Peyer's patch (tissue), 4 donors: ENCODE measurements at regions not wholly inside any gene's neighbourhood (a gene's known extent, or its start where the extent isn't known, plus 50 kb on each side); places are given as distances from the start of the nearest gene placed in this dataset.

ENCODE experiments used
- DNase-seq, 3 donors: peaks; one replicate each; pipeline ENCODE4 v3.0.0-alpha.2; 2017 to 2019
- H3K27ac ChIP-seq, 4 donors: fragments of 200-600 bp; sonication (generic); one replicate each; pipeline ENCODE4 v1.5.1; 2016 to 2019
- H3K27me3 ChIP-seq, 2 donors: fragments of 200-600 bp; sonication (generic); one replicate each; pipeline ENCODE4 v1.5.1; 2019
- H3K36me3 ChIP-seq, 3 donors: fragments of 200-600 bp; sonication (generic); one replicate each; pipeline ENCODE4 v1.5.1; 2016 to 2019
- H3K4me1 ChIP-seq, 4 donors: fragments of 200-600 bp; sonication (generic); one replicate each; pipeline ENCODE4 v1.5.1; 2016 to 2019
- H3K4me3 ChIP-seq, 4 donors: fragments of 200-600 bp; sonication (generic); 1 replicate in 3 of 4; 2 replicates in 1 of 4; pipeline ENCODE4 v1.5.1; 2016 to 2019; ENCODE audit warnings: mild to moderate bottlenecking in 1 of 4
- H3K9me3 ChIP-seq, 4 donors: fragments of 200-600 bp; sonication (generic); one replicate each; pipeline ENCODE4 v1.5.1; 2016 to 2019; ENCODE audit warnings: mild to moderate bottlenecking in 1 of 4
- POLR2A ChIP-seq, 2 donors: fragments of 450-650 bp; IDR thresholded peaks; one replicate each; pipeline ENCODE4 v1.5.1; 2017; ENCODE audit warnings: antibody characterized with exemption in 2 of 2, mild to moderate bottlenecking in 2 of 2, moderate library complexity in 2 of 2
- TF ChIP-seq, protein P1 (sequence below), 6 experiments: fragments of 450-650 bp in 4 of 6; fragments of 200-600 bp in 2 of 6; sonication (generic) in 1 of 6; IDR thresholded peaks; one replicate each; pipeline ENCODE4 v1.5.1; 2017 to 2019; ENCODE audit warnings: antibody characterized with exemption in 6 of 6, mild to moderate bottlenecking in 3 of 6, moderate library complexity in 1 of 6

DNA sequence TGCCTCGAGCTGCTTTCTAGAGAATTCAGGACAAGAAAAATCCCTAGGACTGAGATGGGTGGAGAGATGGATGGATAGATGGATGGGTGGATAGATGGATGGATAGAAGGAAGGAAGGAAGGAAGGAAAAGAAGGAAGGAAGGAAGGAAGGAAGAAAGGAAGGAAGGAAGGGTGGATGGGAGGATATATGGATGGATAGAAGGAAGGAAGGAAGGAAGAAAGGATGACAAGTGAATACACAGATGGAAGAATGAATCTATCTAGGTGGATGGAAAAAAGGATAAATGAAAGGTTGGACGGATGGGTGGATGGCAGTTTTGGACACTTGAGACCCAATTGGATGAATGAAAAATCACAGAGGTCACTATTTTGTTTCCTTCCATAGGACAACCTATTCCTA is 120.4 kb upstream of the KAZN start:
- no peaks in the 10 kb centered on the region for H3K27me3 ChIP-seq
- no peak for DNase-seq
- H3K4me1 ChIP-seq: no peaks in the 10 kb centered on the region
- no peaks in the 10 kb centered on the region for H3K36me3 ChIP-seq
- H3K9me3 ChIP-seq: no peaks in the 10 kb centered on the region
- TF ChIP-seq POLR2A (IDR thresholded peaks at IDR 0.05): no peak
- TF ChIP-seq, protein P1, sequence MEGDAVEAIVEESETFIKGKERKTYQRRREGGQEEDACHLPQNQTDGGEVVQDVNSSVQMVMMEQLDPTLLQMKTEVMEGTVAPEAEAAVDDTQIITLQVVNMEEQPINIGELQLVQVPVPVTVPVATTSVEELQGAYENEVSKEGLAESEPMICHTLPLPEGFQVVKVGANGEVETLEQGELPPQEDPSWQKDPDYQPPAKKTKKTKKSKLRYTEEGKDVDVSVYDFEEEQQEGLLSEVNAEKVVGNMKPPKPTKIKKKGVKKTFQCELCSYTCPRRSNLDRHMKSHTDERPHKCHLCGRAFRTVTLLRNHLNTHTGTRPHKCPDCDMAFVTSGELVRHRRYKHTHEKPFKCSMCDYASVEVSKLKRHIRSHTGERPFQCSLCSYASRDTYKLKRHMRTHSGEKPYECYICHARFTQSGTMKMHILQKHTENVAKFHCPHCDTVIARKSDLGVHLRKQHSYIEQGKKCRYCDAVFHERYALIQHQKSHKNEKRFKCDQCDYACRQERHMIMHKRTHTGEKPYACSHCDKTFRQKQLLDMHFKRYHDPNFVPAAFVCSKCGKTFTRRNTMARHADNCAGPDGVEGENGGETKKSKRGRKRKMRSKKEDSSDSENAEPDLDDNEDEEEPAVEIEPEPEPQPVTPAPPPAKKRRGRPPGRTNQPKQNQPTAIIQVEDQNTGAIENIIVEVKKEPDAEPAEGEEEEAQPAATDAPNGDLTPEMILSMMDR (IDR thresholded peaks at IDR 0.05): no peak
- H3K4me3 ChIP-seq: no peak overlapping the region
- no peak overlapping the region for H3K27ac ChIP-seq

DNA sequence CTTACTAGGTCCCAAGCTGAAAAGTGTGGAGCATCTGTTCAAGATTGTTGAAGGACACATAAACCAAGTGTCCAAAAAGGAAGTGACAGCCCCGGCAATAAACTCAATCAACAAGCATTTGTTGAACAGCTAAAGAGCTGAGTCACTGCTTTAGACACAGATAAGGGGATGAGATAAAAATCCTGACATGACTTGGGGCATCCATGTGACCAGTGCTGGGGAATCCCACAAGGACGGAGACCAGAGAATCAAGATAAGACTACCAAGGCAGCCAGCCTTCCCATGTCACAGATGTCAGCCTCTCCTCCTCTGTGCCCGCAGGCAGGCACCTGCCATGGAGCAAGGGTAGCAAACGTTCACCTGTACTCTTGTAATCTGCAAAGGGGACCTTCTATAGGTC is 118.6 kb upstream of the KAZN start:
- no peaks in the 10 kb centered on the region for H3K4me1 ChIP-seq
- no peak overlapping the region for H3K27ac ChIP-seq
- no peaks in the 10 kb centered on the region for H3K27me3 ChIP-seq
- no peak for DNase-seq
- H3K4me3 ChIP-seq: no peak overlapping the region
- no peaks in the 10 kb centered on the region for H3K36me3 ChIP-seq
- TF ChIP-seq POLR2A (IDR thresholded peaks at IDR 0.05): no peak
- TF ChIP-seq, protein P1 (IDR thresholded peaks at IDR 0.05): no peak
- no peaks in the 10 kb centered on the region for H3K9me3 ChIP-seq

DNA sequence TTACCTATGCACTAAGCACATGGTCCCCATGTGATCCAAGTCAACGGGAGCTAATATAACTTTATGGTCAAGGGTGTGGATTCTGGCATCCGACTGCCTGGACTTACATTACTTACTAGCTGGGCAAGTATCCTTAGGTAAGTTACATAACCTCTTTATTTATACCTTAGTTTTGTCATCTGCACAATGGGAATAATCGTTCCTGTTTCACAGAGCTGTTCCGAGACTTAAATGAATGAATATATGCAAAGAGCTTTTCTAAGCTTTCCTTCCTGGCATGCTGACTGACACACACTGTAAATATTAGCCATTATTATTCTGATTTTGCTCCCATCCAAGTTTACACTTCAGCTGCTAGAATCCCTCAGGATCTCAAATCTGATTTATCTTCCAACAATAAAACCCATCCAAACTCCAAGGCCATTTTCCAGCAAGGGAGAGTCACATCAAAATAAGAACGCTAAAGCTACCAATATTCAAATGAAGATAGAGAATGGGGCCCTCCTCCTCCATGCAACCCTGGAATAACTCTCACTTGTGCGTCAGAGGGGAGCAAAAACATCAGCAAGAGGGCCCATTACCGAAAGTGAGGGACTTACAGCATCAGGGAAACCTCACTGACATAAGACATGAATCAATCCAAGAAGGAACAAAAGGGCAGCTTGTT is 115.6 kb upstream of the KAZN start:
- Histone ChIP-seq H3K36me3 (no peaks in the 10 kb centered on the region), H3K4me1 (no peaks in the 10 kb centered on the region), H3K27ac (no peak overlapping the region), H3K4me3 (no peak overlapping the region), H3K9me3 (no peaks in the 10 kb centered on the region), H3K27me3 (no peaks in the 10 kb centered on the region)
- no peak for DNase-seq
- TF ChIP-seq, protein P1 (IDR thresholded peaks at IDR 0.05): no peak
- TF ChIP-seq POLR2A (IDR thresholded peaks at IDR 0.05): no peak

DNA sequence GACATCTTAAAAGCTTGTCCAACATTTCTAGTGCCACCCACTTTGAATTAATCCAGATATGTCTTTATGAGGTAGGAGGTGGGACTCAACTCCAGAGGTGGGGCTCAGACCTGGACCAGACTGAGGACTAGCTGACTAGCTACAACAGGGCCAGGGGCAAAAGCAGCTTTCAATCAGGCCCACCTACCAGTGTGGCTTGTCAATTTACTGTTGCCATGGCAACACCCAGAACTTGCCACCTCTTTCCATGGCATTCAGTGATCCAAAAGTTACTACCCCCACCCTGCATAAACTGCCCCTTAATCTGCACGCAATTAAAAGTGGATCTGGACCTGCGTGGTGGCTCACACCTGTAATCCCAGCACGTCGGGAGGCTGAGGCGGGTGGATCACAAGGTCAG is 113.2 kb upstream of the KAZN start:
- H3K4me1 ChIP-seq: no peaks in the 10 kb centered on the region
- no peaks in the 10 kb centered on the region for H3K36me3 ChIP-seq
- H3K9me3 ChIP-seq: no peaks in the 10 kb centered on the region
- no peak overlapping the region for H3K4me3 ChIP-seq
- no peak overlapping the region for H3K27ac ChIP-seq
- no peak for TF ChIP-seq POLR2A (IDR thresholded peaks at IDR 0.05)
- TF ChIP-seq, protein P1 (IDR thresholded peaks at IDR 0.05): no peak
- H3K27me3 ChIP-seq: no peaks in the 10 kb centered on the region
- DNase-seq: no peak

DNA sequence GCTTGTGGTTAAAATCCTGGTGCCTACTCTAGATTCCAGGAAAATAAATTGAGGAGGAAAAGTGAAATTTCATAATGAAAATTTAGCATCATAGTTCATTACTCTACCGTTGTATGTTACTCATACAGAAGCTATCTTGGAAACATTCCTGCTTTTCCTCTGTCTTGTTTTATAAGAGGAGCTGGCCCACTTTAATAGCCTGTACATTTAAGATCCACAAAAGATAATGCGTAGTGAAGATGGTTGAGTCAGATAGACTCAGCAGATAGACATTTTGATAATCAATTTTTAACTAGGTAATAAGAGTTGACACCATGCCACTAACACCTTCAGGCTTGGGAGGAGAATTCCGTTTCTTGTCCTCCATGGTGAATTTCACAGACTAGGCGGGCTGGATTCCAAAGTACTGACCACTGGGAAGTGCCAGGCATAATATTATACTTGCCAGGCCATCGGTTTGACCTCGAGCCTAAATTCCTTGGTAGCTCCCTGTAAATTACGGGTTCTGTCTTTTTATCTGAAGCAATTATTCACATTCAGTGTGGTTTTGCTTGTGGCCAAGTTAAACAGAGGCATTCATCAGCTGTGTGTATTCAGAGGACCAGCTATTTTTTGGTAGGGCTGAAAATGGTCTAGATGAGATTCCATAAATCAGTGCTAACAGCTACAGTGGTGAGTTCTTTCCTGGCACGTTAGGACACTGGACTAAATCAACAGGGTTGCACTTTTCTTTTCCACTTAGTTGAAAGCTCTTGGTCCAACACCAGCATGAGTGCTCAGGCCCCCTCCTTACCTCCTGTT is 111.9 kb upstream of the KAZN start:
- Histone ChIP-seq H3K27ac (peak overlapping the region in 1 of 4 donors; percentile 17), H3K4me1 (no peaks in the 10 kb centered on the region), H3K4me3 (no peak overlapping the region), H3K9me3 (no peaks in the 10 kb centered on the region), H3K27me3 (no peaks in the 10 kb centered on the region), H3K36me3 (no peaks in the 10 kb centered on the region)
- no peak for DNase-seq
- TF ChIP-seq, protein P1 (IDR thresholded peaks at IDR 0.05): no peak
- TF ChIP-seq POLR2A (IDR thresholded peaks at IDR 0.05): no peak
